ENCODE measurements at regions not wholly inside any gene's neighbourhood (a gene's known extent, or its start where the extent isn't known, plus 50 kb on each side); places are given as distances from the start of the nearest gene placed in this dataset.

GRCh38 chr1:101111461-101111860 is 85.9 kb upstream of the DPH5 start:
- Mint-ChIP-seq H3K9me3 (ENCODE audit: low read depth) (no peaks in the 10 kb centered on the region), H3K4me1 (ENCODE audit: low read depth) (no peaks in the 10 kb centered on the region), H3K4me3 (ENCODE audit: unreplicated experiment) (no peak overlapping the region), H3K36me3 (ENCODE audit: low read depth) (no peaks in the 10 kb centered on the region), H3K27ac (ENCODE audit: unreplicated experiment) (no peak overlapping the region), H3K27me3 (ENCODE audit: low read depth) (peaks cover 10% of the 10 kb centered on the region)
- DNase-seq (ENCODE audit: low spot score), result no peak
- TF ChIP-seq, protein P1, sequence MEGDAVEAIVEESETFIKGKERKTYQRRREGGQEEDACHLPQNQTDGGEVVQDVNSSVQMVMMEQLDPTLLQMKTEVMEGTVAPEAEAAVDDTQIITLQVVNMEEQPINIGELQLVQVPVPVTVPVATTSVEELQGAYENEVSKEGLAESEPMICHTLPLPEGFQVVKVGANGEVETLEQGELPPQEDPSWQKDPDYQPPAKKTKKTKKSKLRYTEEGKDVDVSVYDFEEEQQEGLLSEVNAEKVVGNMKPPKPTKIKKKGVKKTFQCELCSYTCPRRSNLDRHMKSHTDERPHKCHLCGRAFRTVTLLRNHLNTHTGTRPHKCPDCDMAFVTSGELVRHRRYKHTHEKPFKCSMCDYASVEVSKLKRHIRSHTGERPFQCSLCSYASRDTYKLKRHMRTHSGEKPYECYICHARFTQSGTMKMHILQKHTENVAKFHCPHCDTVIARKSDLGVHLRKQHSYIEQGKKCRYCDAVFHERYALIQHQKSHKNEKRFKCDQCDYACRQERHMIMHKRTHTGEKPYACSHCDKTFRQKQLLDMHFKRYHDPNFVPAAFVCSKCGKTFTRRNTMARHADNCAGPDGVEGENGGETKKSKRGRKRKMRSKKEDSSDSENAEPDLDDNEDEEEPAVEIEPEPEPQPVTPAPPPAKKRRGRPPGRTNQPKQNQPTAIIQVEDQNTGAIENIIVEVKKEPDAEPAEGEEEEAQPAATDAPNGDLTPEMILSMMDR (IDR thresholded peaks at IDR 0.05), result no peak

DNA sequence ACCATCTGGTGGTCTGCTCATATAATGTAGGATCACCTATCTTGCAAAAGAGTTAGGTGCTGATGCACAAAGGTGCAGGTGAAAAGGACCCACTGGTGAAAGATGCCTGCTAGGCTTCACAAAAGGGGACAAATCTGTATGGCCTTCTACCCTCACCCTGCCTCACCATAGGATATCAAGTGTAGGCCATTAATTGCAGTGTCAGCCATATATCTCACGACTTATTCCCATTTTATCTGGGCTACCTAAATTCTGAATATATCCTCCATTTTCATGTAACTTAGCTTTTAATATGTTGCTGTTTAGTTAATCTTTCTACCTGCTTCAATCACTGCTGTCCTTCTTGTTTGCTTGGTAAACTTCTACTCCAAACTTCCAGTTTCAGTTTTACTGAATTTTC is 84.2 kb upstream of the DPH5 start:
- Mint-ChIP-seq H3K9me3 (ENCODE audit: low read depth) (no peaks in the 10 kb centered on the region), H3K27me3 (ENCODE audit: low read depth) (peaks cover 8% of the 10 kb centered on the region), H3K36me3 (ENCODE audit: low read depth) (no peaks in the 10 kb centered on the region), H3K27ac (ENCODE audit: unreplicated experiment) (no peak overlapping the region), H3K4me3 (ENCODE audit: unreplicated experiment) (no peak overlapping the region), H3K4me1 (ENCODE audit: low read depth) (no peaks in the 10 kb centered on the region)
- TF ChIP-seq, protein P1 (IDR thresholded peaks at IDR 0.05), result no peak
- no peak for DNase-seq (ENCODE audit: low spot score)

DNA sequence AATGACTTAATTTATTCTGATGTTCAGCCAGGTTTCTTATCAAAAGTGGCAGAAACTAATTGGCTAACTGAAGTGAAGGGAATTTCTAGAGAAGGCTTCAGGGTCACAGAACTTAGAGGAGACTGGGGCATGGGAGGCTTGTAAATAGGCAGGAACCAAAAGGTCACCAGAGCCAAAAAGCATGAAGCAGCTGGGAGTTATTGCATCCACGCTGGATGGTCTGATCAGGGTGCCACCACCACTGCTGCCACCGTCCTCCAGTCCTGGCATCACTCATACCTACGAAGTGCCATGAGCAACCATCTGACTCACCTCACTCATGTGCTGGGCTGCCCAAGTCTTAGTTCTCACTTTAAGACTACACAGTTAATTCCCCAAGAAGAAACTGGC is 82.5 kb upstream of the DPH5 start:
- Mint-ChIP-seq H3K4me1 (ENCODE audit: low read depth) (no peaks in the 10 kb centered on the region), H3K9me3 (ENCODE audit: low read depth) (no peaks in the 10 kb centered on the region), H3K4me3 (ENCODE audit: unreplicated experiment) (no peak overlapping the region), H3K27ac (ENCODE audit: unreplicated experiment) (no peak overlapping the region), H3K36me3 (ENCODE audit: low read depth) (no peaks in the 10 kb centered on the region), H3K27me3 (ENCODE audit: low read depth) (peaks cover 8% of the 10 kb centered on the region)
- DNase-seq (ENCODE audit: low spot score), result no peak
- TF ChIP-seq, protein P1 (IDR thresholded peaks at IDR 0.05), result no peak

- H3K27me3 Mint-ChIP-seq (ENCODE audit: low read depth), result peaks cover 6% of the 10 kb centered on the region
- TF ChIP-seq, protein P1 (IDR thresholded peaks at IDR 0.05), result no peak
- H3K4me3 Mint-ChIP-seq (ENCODE audit: unreplicated experiment), result no peak overlapping the region
- no peak for DNase-seq (ENCODE audit: low spot score)
- no peaks in the 10 kb centered on the region for H3K36me3 Mint-ChIP-seq (ENCODE audit: low read depth)
- no peaks in the 10 kb centered on the region for H3K4me1 Mint-ChIP-seq (ENCODE audit: low read depth)
- H3K27ac Mint-ChIP-seq (ENCODE audit: unreplicated experiment), result no peak overlapping the region
- no peaks in the 10 kb centered on the region for H3K9me3 Mint-ChIP-seq (ENCODE audit: low read depth)
Measured at GRCh38 chr1:101107496-101108110, 82.0 kb upstream of the DPH5 start.

DNA sequence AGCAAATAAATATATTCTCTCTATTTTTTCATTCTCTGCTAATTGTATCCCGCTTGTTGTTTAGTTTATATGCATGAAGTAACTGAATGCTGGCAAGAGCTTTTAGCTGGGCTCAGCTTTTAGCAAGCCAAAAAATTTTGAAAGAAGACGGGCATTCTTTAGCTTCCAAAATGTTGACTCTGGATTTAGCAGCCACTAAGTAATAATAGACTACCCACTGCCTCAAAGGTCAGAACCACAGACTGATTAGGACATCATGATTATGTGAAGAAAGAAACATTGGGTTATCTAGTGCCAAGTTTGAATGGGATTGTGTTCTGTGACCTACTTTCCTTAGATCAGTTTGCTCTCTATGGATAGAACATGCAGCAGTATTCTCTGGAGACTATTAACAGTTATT is 80.3 kb upstream of the DPH5 start:
- H3K27ac Mint-ChIP-seq (ENCODE audit: unreplicated experiment), result no peak overlapping the region
- H3K27me3 Mint-ChIP-seq (ENCODE audit: low read depth), result peaks cover 4% of the 10 kb centered on the region
- no peak overlapping the region for H3K4me3 Mint-ChIP-seq (ENCODE audit: unreplicated experiment)
- H3K9me3 Mint-ChIP-seq (ENCODE audit: low read depth), result no peaks in the 10 kb centered on the region
- no peak for DNase-seq (ENCODE audit: low spot score)
- TF ChIP-seq, protein P1 (IDR thresholded peaks at IDR 0.05), result no peak
- peaks cover 2% of the 10 kb centered on the region for H3K4me1 Mint-ChIP-seq (ENCODE audit: low read depth)
- no peaks in the 10 kb centered on the region for H3K36me3 Mint-ChIP-seq (ENCODE audit: low read depth)
